HG03460 (cell line): ENCODE measurements at regions not wholly inside any gene's neighbourhood (a gene's known extent, or its start where the extent isn't known, plus 50 kb on each side); places are given as distances from the start of the nearest gene placed in this dataset.
A peak's percentile ranks its signal among the peaks of the same experiment; 100 is the strongest.
"Not testable (repeated sequence)": the region's sequence is repeated elsewhere in the genome, so short reads cannot be mapped to it uniquely, and the experiment has no call there.

Experiments
- ATAC-seq: cut with Tn5 transposase; IDR thresholded peaks from one replicate; pipeline ENCODE4 v1.9.1; 2021; ENCODE audit not compliant: unreplicated experiment

GRCh38 chr3:150329408-150329807 lies 78.7 kb upstream of the TSC22D2 start:
- peak; percentile 54 for ATAC-seq

GRCh38 chr3:150328654-150329040 lies 79.5 kb upstream of the TSC22D2 start:
- no peak for ATAC-seq

- ATAC-seq, result no peak
Measured at GRCh38 chr3:150327678-150328653, 80.1 kb upstream of the TSC22D2 start.

DNA sequence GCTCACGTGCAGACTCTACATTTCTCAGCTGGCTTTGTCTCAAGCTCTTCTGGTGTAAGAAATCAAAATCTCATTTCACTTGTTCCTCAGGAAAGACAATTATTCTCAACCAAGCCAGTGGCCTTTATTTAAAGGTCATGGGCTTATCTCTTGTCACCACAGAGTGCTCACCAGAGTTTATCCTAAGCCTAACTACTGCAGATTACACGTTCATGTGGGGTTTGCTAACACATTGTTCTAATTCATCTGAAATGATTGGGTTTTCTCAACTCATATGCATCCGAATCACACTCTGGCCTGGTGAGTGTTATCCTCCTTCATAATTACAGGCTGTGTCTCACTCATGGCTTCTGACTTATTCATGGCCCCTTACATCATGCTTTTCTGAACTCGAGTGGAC lies 83.3 kb upstream of the TSC22D2 start:
- no peak for ATAC-seq

GRCh38 chr3:150324245-150324644 lies 83.9 kb upstream of the TSC22D2 start:
- ATAC-seq, result no peak

DNA sequence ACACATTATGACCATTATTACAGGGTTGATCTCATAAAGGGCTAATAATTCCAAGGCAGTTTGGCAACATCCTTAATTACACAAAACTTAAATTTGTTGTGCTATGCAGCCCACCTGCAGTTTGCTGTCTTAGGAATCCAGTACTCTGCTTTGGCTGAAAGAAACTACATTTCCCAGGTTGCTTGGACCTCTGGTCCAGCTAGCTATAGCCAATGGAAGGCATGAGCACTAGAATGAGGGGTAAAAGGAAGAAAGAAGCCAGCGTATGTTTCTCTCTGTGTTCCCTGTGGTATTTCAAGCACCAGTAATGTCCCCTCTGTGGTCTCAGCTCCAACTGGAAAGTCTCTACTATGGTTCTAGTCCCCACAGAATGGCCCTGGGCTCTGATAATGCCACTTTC lies 84.3 kb upstream of the TSC22D2 start:
- no peak for ATAC-seq

DNA sequence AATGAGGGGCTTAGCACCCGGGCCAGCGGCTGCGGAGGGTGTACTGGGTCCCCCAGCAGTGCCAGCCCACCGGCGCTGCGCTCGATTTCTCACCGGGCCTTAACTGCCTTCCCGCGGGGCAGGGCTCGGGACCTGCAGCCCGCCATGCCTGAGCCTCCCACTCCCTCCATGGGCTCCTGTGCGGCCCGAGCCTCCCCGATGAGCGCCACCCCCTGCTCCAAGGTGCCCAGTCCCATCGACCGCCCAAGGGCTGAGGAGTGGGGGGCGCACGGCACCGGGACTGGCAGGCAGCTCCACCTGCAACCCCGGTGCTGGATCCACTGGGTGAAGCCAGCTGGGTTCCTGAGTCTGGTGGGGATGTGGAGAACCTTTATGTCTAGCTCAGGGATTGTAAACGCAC lies 85.0 kb upstream of the TSC22D2 start:
- not testable (repeated sequence) for ATAC-seq

- ATAC-seq, result not testable (repeated sequence)
Measured at GRCh38 chr3:150320971-150321370, 87.1 kb upstream of the TSC22D2 start.

DNA sequence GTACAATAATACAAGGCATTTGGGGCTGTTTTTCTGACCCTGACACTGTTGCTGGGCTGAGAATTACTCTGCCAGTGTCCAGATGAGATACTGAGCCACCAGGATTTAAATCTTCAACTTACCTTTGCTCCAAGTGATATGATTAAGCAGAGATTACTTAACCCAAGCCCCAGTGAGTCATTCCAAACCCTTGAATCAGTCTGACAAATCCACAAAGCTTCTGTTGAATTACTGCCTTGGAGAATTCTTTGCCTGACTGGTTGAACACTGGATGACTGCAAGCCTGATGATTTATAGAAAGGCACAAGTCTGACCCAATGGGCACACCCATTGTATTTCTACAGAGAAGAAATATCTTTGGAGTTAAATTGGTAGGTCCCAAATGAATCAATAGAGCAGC lies 88.2 kb upstream of the TSC22D2 start:
- no peak for ATAC-seq

DNA sequence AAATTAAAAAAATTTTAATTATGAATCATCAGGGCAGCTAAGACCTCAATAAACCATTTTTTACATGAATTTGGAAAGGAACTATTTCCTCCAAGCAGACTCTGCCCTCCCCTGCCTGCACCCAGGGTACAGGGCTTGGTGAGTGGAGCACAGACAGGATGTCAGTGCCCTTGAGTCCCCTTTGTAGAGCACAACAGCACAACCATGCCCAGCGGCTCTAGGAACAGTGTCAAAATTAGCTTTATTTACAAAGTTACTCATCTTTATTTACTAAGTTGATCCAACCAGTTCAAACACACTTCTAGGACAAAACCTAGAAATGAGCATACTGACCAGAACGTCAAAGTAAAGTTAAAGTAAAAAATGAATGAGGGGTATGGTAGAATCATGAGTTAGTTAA lies 90.6 kb upstream of the TSC22D2 start:
- ATAC-seq, result no peak

DNA sequence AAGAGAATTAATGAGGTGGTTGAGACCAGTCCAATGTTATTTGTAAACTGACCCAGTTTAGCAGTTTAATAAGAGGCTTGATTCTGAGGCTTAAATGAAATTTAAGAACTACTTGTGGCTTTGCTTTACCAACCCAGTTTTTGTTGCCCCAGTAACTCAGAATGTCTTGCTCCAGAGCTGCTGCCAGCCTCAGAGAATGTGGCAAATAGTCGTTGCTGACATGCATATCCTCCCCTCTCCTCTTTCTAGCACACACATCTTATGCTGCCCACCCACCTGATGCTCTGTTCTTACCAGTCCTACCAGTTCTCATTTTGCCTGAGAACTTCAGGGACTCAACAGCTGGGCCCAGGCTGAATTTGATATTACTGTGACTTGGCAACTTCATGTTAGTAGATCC lies 92.4 kb upstream of the TSC22D2 start:
- no peak for ATAC-seq

DNA sequence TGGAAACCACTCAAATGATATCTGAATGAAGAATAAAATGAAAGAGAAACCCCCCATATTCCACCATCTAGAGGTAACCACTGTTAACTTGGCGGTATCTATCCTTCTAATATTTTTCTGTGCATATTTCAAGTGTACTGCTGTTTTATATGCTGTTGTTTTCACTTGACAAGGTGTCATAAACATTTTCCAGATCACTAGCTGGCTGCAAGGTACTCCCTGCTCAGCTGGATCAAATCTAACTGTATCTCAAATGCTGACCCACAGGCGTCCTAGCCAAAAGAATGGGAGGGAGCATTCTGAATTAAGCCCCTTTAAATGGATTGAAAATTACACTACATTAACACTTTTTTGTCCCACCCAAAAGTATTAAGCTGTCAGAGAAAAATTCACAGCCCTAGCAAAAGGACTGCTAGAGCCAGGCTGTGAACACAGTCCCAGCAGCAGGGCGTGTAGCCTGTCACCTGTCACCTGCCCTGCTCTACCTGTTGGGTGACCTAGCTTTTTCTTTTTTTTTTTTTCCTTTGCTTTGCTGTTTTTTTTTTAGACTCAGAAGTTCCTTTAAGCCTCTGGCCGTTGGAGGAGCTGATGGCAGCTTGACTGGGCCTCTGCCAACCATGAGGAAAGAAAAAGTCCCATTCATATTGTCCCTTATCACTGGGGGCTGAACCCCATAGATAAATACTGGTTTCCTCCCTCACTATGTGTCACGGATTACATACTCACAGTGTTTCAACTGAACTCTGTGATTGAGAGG lies 93.7 kb upstream of the TSC22D2 start:
- no peak for ATAC-seq

GRCh38 chr3:150312018-150312657 lies 96.0 kb upstream of the TSC22D2 start:
- ATAC-seq, result no peak

DNA sequence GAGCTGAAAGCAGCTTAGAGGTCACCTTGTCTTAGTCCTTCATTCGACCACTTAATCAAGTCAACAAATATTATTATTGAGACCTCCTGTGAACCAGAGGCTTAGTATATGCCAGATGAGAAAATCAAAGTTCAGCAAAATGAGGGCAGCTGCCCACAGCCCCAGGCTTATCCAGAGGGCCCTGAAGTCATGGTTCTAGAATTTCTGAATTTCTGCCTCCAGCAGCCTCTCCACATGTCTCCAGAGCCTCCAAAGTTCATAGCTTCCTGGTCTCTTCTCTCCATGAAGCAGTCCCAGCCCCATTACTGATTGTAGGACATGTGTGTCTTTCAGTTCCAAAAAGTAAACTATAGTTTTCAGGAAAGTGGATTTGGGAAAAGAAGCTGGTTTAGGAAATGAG lies 96.9 kb upstream of the TSC22D2 start:
- ATAC-seq, result no peak

DNA sequence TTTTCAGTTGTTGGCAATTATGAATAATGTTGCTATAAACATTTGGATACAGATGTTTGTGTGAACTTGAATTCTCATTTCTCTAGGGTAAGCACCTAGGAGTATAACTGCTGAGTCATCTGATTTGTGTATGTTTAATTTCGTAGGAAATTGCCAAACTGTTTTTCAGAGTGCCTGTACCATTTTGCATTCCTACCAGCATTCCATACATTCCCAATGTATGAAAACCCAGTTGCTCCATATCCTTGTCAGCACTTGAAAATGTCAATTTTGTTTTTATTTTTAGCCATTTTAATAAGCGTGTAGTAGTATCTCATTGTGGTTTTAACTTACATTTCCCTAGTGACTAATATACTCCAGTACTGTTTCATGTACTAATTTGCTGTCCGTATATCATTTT lies 98.5 kb upstream of the TSC22D2 start:
- no peak for ATAC-seq

DNA sequence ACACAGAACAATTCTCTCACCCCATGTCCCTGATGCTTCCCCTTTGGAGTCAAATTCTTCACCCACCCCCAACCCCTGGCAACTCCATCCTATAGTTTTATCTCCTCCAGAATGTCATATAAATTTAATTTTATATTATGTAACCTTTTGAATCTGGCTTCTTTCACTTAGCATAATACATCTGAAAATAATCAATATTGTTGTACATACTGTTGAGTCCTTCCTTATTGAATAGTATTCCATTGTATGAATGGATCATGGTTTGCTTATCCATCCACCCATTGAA lies 98.9 kb upstream of the TSC22D2 start:
- no peak for ATAC-seq

DNA sequence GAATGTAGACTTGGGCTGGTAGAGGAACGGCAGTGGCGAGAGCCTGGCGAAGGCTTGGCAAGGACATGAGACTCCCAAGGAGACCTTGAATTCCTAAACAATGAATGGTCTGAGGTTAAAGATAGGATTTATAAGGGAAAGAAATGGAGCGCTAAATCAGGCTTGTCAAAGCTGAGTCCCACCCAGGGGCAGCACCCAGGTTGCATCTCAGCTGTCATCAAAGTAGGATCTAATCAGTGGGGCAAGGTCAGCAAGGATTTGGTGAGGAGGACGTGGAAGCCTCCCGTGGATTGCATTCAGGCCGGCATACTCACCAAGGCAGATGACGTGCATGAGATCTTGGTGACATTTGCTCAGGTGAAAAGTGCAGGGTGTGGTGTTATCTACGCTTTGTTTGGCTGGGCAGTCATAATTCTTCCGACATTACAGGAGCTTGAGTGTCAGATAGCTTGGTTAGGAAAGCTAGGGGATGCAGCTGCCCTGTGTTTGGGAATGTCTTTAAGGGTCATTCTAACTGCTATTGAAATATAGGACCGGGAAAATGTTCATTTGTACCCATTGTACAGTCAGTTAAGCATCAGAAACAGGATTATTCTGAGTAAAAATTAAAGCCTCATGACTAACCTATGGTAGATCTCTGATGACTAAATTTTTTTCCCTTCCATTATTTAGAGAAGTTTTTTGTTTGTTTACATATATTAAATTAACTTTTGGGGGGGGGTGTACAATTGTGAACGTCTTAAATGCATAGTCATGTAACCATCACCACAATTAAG lies 99.4 kb upstream of the TSC22D2 start:
- ATAC-seq, result no peak

DNA sequence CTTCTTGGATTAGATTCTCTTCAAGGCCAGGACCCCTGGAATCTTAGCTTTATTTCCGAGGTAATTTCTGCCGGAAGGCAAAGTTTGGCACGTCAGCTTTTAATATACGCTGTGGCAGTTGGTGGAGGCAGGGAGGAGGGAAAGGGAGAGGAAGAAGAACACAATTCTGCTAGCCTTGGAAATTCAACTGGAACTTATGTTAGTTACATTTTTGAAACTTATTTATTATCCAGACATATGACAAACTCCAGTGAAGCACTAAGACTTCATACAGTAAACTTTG lies 100.1 kb upstream of the TSC22D2 start:
- ATAC-seq, result no peak

GRCh38 chr3:150307311-150308036 lies 100.6 kb upstream of the TSC22D2 start:
- no peak for ATAC-seq

DNA sequence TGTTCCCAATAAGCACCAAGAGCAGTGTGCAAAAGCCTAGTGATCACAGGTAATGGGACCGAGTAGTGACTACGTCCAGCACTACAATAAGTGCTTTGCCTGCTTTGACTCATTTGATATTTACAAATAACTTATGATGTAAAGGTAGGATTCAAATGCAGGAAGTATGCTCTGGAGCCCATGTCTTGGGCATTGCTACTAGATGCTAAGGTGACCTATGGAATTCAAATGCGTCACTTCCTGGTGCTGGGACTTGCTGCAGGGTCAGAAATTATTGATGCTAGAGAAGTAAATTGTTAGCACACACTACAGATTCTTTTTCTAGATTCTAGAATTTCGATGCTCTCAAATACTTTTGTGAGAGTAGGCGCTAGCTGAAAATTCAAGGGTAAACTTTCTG lies 101.2 kb upstream of the TSC22D2 start:
- no peak for ATAC-seq

DNA sequence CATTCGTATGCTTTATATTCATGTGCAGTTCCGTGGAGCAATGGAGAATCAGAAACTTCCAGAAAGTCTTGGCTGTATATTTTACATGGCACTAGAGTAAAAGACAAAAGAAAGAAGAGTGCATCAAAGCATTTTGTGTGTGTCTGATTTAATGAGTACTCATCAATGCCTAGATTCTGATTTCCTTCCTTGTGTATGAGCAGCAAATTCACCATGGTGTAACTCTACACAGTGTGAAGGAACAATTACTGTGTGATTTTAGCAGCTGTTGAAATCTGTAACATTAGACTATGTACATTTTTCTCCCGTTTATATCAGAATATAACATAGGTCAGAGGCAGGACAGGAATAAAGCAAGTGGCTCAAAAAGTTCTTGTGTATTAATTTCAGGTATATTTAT lies 102.0 kb upstream of the TSC22D2 start:
- ATAC-seq, result no peak
